PC-3 (cell line): ENCODE measurements at regions not wholly inside any gene's neighbourhood (a gene's known extent, or its start where the extent isn't known, plus 50 kb on each side); places are given as distances from the start of the nearest gene placed in this dataset.

Experiments
- CTCF ChIP-seq: fragments of 300-600 bp; sonication (generic); conservative IDR thresholded peaks from 2 replicates; pipeline ENCODE4 v1.5.1; 2017; ENCODE audit warnings: antibody characterized with exemption, low read depth, mild to moderate bottlenecking, low read length
- EZH2phosphoT487 ChIP-seq: fragments of 300-600 bp; sonication (generic); IDR thresholded peaks from 2 replicates; pipeline ENCODE4 v1.6.1; 2018; ENCODE audit warnings: mild to moderate bottlenecking, antibody characterized with exemption, low read length, borderline replicate concordance

- TF ChIP-seq EZH2phosphoT487 (no peak), CTCF (no peak)
Observed at GRCh38 chr12:70094467-70094866, 148.8 kb upstream of the CNOT2 start.
